ENCODE measurements at regions not wholly inside any gene's neighbourhood (a gene's known extent, or its start where the extent isn't known, plus 50 kb on each side); places are given as distances from the start of the nearest gene placed in this dataset.

DNA sequence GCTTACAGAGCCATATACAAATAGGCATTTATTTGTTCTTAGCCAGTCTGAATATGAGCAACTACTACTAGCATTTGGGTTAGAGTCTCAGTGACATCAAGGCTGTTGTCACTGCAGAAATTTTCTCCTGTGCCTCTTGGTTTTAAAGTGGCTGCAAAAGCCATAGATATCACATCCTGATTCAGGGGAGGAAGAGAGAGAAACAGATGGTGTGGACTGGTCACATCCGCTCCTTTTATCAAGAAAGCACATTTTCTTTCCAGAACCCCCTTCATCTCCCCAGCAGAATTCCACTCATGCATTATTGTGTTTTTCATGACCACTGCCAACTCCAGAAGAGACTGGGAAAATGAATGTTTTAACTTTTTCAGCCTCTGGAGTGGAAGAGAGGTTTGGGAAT is 69.8 kb downstream of the PTTG1 start:
- Histone ChIP-seq H4K20me1 (ENCODE audit: control insufficient read depth, extremely low read depth, insufficient read depth, low read length) (no peaks in the 10 kb centered on the region), H3K27ac (ENCODE audit: control insufficient read depth, insufficient read depth, low read length) (no peak overlapping the region), H3K9ac (ENCODE audit: control insufficient read depth, extremely low read depth, insufficient read depth, low read length) (no peak overlapping the region), H3K79me2 (ENCODE audit: control insufficient read depth, insufficient read depth, low read length) (no peaks in the 10 kb centered on the region), H3K9me3 (ENCODE audit: control insufficient read depth, low read depth, low read length) (no peaks in the 10 kb centered on the region), H3K27me3 (ENCODE audit: control insufficient read depth, extremely low read depth, insufficient read depth, low read length) (no peaks in the 10 kb centered on the region), H3K9me1 (ENCODE audit: control insufficient read depth, extremely low read depth, insufficient read depth, low read length) (no peaks in the 10 kb centered on the region), H3K36me3 (ENCODE audit: control insufficient read depth in 2 of 2, extremely low read depth in 1 of 2, insufficient read depth in 2 of 2, low read length in 2 of 2) (no peaks in the 10 kb centered on the region), H3K4me1 (ENCODE audit: control insufficient read depth, extremely low read depth, insufficient read depth, low read length) (no peaks in the 10 kb centered on the region), H2AFZ (ENCODE audit: control insufficient read depth, low read length) (no peak overlapping the region), H3K4me3 (ENCODE audit: control insufficient read depth in 2 of 3, extremely low read depth in 1 of 3, insufficient read depth in 2 of 3, low read depth in 1 of 3, low read length in 3 of 3) (no peak overlapping the region), H3K4me2 (ENCODE audit: control insufficient read depth, extremely low read depth, insufficient read depth, low read depth, low read length) (no peak overlapping the region)
- FAIRE-seq (no peak), DNase-seq (ENCODE audit: low read depth, low spot score) (no peak)
- TF ChIP-seq, protein P1, sequence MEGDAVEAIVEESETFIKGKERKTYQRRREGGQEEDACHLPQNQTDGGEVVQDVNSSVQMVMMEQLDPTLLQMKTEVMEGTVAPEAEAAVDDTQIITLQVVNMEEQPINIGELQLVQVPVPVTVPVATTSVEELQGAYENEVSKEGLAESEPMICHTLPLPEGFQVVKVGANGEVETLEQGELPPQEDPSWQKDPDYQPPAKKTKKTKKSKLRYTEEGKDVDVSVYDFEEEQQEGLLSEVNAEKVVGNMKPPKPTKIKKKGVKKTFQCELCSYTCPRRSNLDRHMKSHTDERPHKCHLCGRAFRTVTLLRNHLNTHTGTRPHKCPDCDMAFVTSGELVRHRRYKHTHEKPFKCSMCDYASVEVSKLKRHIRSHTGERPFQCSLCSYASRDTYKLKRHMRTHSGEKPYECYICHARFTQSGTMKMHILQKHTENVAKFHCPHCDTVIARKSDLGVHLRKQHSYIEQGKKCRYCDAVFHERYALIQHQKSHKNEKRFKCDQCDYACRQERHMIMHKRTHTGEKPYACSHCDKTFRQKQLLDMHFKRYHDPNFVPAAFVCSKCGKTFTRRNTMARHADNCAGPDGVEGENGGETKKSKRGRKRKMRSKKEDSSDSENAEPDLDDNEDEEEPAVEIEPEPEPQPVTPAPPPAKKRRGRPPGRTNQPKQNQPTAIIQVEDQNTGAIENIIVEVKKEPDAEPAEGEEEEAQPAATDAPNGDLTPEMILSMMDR (optimal IDR thresholded peaks at IDR 0.05 in 1 of 3, IDR thresholded peaks at IDR 0.05 in 1 of 3, conservative IDR thresholded peaks at IDR 0.05 in 1 of 3; ENCODE audit: extremely low read depth in 1 of 3, insufficient read depth in 2 of 3, low read length in 3 of 3): no peak
- TF ChIP-seq EZH2 (IDR thresholded peaks at IDR 0.05; ENCODE audit: low read length): no peak
- dilution Hi-C loops (cut with MboI; ENCODE audit: extremely low pct_ligation_motif_present, low sequenced_read_pairs): no loop called here

DNA sequence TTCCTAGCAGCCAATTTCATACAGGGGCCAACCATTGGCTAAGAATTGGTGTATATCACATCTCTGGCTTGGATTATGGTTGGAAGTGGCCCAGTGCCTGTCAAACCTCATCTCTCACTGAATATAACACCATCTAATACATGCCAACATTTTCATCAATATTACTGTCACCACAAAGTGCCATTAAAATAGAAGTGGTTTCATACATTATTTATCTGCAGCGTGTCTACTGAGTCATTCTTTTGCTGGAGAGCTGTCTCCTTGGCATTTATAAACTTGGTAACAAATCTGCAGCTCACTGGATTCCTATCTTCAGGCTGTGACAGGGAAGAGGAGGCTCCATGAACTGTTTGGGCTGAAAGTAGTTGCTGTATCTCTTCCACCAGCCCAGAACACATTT is 70.9 kb downstream of the PTTG1 start:
- dilution Hi-C loops (cut with MboI; ENCODE audit: extremely low pct_ligation_motif_present, low sequenced_read_pairs): no loop called here
- Histone ChIP-seq H3K4me1 (ENCODE audit: control insufficient read depth, extremely low read depth, insufficient read depth, low read length) (no peaks in the 10 kb centered on the region), H3K9ac (ENCODE audit: control insufficient read depth, extremely low read depth, insufficient read depth, low read length) (no peak overlapping the region), H3K36me3 (ENCODE audit: control insufficient read depth in 2 of 2, extremely low read depth in 1 of 2, insufficient read depth in 2 of 2, low read length in 2 of 2) (no peaks in the 10 kb centered on the region), H3K79me2 (ENCODE audit: control insufficient read depth, insufficient read depth, low read length) (no peaks in the 10 kb centered on the region), H3K9me3 (ENCODE audit: control insufficient read depth, low read depth, low read length) (no peaks in the 10 kb centered on the region), H4K20me1 (ENCODE audit: control insufficient read depth, extremely low read depth, insufficient read depth, low read length) (no peaks in the 10 kb centered on the region), H3K4me3 (ENCODE audit: control insufficient read depth in 2 of 3, extremely low read depth in 1 of 3, insufficient read depth in 2 of 3, low read depth in 1 of 3, low read length in 3 of 3) (no peak overlapping the region), H2AFZ (ENCODE audit: control insufficient read depth, low read length) (no peak overlapping the region), H3K9me1 (ENCODE audit: control insufficient read depth, extremely low read depth, insufficient read depth, low read length) (no peaks in the 10 kb centered on the region), H3K27ac (ENCODE audit: control insufficient read depth, insufficient read depth, low read length) (no peak overlapping the region), H3K27me3 (ENCODE audit: control insufficient read depth, extremely low read depth, insufficient read depth, low read length) (no peaks in the 10 kb centered on the region), H3K4me2 (ENCODE audit: control insufficient read depth, extremely low read depth, insufficient read depth, low read depth, low read length) (no peak overlapping the region)
- FAIRE-seq: no peak
- TF ChIP-seq, protein P1 (optimal IDR thresholded peaks at IDR 0.05 in 1 of 3, IDR thresholded peaks at IDR 0.05 in 1 of 3, conservative IDR thresholded peaks at IDR 0.05 in 1 of 3; ENCODE audit: extremely low read depth in 1 of 3, insufficient read depth in 2 of 3, low read length in 3 of 3): no peak
- TF ChIP-seq EZH2 (IDR thresholded peaks at IDR 0.05; ENCODE audit: low read length): no peak
- DNase-seq (ENCODE audit: low read depth, low spot score): no peak

Measured in keratinocyte (primary cell).